D721Med (cell line): ENCODE measurements at regions not wholly inside any gene's neighbourhood (a gene's known extent, or its start where the extent isn't known, plus 50 kb on each side); places are given as distances from the start of the nearest gene placed in this dataset.

Experiments
- DNase-seq: peaks from one replicate; pipeline ENCODE4 v3.0.0; 2011; ENCODE audit warnings: low spot score; ENCODE audit not compliant: insufficient read length
- FAIRE-seq: peaks from 2 replicates; lab custom pipeline; 2011; peaks lifted over from hg19 to GRCh38; lab: Jason Lieb, UNC
- CTCF ChIP-seq: IDR thresholded peaks from 2 replicates; pipeline ENCODE4 v1.5.1; 2012; ENCODE audit warnings: mild to moderate bottlenecking, control low read depth; ENCODE audit not compliant: insufficient read depth; ENCODE audit errors: missing control alignments

DNA sequence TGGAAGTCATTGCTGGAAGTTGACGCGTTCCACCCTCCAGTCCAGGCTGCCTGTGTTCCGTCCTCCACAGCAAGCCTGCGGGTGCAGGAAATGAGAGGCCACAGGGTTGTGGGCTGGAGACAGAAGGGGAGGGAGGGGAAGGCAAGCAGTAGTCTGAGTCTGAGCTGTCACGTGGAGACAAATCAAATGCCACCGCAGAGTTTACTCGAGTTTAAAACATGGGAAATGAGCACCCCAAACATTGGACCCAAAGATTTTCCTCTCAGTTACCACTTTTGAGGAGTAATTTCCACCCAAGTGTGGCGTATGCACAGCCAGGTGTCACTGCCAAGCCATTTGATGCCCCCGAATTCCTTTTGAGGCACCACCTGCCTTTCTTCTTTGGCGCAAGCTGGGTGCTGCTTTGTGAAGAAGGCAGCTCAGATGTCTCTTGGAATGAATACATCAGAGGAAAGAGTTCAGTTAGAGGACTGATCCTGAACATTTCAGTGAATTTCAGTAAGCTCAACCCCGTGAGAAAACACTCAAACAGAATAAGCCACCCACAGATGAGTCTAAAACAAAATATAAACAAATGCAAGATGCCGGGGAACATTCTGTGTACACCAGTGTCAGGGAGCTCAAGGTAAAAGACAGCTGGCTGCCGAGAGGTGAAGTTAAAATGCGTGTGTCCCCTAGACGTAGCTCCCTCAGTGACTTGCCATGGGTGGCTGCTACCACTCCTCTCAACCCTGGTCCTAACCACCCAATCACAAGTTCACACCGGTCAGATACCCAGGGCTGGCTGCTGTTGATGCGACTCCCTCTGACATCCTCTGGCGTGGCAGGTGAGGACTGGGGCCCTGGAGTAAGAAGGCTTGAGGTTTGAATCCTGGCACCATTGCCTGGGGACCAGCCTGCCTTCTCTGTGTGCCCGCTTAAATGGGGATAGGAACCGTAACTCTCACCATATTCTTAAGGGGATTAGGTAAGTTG is 203.8 kb downstream of the UACA start:
- FAIRE-seq (no peak), DNase-seq (no peak)
- no peak for TF ChIP-seq CTCF

GRCh38 chr15:70558406-70559264 is 204.7 kb downstream of the UACA start:
- no peak for FAIRE-seq
- no peak for TF ChIP-seq CTCF
- no peak for DNase-seq

DNA sequence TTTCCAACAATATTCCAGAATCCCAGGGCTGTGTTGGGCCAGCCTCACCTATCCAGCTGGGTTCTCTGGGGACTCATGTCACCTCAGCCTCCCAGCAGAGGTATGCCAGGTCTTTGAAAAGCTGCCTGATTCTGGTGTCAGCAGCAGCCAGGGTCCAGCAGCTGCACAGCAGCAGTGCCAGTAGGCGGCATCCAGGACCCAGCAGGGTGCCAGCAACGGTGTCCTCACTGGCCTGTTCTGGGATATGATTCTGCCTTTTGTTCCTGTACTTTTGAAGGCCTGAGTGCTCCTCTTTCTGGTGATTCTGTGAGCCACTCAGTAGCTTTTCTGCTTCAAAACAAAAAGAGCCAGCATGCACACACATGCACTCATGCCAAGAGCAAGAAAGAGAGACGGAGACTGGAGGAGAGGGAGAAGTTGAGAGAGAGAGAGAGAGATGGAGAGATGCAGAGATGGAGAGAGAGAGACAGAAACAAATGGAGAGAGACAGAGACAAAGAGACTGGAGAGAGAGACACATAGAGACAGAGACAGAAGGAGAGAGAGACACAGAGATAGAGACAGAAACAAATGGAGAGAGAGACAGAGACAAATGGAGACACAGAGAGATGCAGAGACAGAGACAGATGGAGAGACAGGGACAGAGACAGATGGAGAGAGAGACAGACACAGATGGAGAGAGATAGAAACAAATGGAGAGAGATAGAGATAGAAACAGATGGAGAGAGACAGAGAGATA is 205.7 kb downstream of the UACA start:
- DNase-seq (no peak), FAIRE-seq (no peak)
- TF ChIP-seq CTCF = no peak

GRCh38 chr15:70556779-70557178 is 206.6 kb downstream of the UACA start:
- no peak for TF ChIP-seq CTCF
- no peak for FAIRE-seq
- no peak for DNase-seq

DNA sequence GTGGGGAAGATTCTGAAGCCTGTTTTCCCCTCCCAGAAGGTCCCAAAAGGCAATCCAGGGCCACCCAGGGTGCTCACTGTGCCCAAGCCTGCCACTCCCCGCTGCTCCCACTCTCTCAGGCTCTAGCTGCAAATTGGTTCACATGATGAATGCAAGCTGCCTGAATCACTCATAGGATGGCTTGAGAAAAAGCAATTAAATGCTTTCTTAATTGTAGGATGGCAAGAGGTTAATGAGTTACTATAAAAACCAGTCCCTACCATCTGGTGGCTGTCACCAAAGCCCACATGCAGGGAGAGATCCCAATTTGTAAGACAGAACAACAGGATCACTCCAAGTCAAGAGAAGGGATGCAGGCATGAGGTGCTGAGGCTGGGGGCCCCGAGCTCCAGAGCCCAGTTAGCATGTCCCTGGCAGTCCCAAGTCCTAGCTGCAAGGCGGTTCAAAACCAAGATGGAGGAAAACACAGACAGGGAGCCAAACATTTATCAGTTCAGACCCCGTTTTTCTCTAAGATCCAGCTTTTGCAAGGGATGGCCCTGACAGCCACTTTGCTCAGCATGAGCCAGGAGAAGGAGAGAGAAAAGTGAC is 207.1 kb downstream of the UACA start:
- DNase-seq (no peak), FAIRE-seq (no peak)
- no peak for TF ChIP-seq CTCF

DNA sequence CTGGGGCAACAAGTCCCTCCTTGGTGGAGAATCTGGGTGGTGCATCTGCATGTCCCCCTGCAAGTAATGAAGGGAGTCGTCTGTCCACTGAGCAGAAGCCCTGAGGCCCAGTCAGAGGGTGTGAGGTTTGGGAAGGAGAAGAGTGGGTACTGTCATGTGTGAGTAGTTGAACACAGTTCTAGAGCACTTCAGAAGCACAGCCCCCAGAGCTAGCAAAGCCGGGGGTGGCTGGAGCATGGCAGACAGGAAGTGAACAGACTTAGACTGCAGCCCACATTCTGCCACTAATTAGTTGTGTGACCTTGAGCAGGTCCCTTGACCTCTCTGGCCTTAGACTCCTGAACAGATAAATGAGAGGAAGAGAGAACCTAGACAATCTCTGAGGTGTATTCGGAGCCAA is 207.6 kb downstream of the UACA start:
- no peak for TF ChIP-seq CTCF
- no peak for DNase-seq
- no peak for FAIRE-seq
